NCI-H345 treated with DMSO at 0.1 percent for 48 hours (cell line): ENCODE measurements at regions not wholly inside any gene's neighbourhood (a gene's known extent, or its start where the extent isn't known, plus 50 kb on each side); places are given as distances from the start of the nearest gene placed in this dataset.
A peak's percentile ranks its signal among the peaks of the same experiment; 100 is the strongest.

ENCODE experiments used
- DNase-seq: peaks from one replicate; lab custom pipeline; 2025; ENCODE audit not compliant: unreplicated experiment; lab: John Stamatoyannopoulos, UW

DNA sequence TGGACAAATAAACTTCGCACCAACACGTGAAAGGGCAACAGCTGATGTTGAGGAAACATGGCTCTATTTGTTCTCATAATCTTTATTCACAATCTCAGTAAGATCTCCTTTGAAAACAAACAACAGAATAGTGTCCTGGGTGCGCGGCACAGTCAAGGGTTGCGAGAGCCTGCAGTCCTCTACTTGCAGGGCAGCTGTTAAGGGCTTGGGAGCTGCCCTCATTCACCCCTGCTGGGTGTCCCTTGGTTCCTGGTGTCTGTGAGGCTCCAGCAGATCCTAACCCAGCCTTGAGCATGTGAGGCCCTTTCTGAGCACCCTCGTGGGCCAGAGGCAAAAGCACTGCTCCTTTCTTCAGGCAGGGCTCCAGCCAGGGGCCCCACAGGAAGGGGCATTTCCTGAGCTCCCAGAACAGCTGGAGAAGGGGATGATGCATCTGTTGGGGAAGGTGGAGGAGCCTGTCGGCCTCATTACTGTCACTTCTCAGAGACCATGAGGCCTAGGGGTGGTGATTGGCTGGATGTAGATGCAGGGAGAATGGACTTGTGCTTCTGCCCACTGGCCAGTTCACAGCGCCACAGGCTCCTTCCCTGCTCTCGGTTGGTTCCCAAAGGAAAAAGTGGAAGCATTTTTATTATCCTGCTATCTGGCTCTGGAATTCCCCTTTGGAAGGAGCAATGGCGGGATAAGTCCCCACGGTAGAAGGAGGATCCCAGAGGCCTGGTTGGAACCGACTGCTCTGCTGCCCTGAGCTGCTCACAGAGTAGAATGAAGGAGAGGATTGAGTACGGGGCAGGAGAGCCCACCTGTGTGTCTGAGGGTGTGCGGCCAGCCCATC, 51.9 kb upstream of the KLF13 start:
- DNase-seq = no peak

DNA sequence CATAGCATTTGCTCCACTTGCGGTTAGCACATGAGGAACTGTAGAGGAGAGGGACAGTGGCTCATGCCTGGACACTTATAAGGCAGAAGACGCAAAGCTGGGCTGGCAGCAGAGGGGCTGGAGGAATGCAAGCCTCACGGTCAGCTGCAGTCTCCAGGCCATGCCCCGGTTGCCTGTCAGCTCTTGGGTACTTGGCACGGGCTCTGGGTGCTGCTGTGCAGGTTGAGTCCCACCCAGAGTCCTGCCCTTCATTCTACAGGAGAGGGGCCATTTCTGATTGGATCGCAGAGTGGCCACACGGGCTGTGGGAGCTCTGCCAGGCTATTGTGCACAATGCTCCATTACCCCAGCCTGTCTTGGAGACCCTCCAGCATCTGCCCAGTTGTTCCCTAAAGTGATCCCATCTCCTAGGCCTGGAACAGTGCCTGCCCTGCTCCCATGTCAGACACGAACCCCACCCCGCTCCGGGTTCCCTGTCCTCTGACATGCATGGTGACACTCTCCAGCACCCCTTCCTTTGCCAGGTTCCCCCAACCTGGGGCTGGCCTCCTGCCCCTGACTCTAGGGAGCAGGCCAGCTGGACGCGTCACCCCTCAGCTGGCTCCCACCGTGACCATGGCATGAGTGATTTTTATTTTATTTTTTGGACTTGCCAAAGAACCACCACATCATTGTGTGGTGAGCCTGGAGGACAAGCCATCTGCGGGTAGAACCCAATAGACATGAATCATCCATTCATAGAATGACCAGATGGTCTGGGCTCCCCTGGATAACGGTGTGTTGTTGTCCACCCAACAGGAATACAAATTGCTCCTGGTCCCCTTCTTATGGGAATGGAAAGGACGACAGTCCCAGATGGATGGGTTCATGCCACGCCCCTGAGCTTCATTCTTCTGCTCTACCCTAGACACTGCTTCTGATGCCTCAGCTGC, 51.0 kb upstream of the KLF13 start:
- DNase-seq = no peak

DNA sequence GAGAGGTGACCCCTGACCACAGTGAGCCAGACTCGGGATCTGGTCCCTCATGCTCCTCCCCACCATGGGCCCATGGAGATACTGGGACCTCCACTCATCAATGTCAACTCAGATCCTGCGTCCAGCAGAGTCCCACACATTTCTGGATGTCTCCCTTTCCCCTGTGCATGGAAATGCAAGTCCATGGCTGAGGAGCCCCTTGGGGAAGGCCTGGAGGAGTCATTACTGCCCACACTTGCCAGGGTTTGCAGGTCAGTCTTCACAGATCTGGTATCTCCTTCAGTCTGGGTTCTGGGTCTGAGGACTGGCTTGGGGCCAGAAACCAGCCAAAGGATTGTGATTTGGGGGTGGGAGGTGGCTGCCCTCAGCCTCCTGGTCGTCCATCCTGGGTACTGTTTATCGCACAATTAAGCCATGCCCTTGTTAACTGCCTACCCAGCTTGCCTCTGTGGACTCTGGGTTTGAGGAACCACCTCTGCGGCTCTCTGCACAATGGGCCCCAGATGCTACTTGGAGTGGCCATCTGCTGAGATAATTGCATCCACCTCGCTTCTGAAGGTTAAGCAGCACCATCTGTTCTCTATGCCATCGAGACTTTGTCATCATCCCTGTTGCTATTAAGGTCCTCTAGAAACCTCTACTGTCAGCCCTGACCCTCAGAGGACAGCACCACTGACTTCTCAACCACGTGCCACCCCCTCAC, 49.9 kb upstream of the KLF13 start:
- peak; percentile 24 for DNase-seq
